BJ (cell line): ENCODE measurements at regions not wholly inside any gene's neighbourhood (a gene's known extent, or its start where the extent isn't known, plus 50 kb on each side); places are given as distances from the start of the nearest gene placed in this dataset.

Source experiments
- CTCF ChIA-PET: fragments of 350-600 bp; formaldehyde crosslinking; extraction: SDS; loops from one replicate; lab custom pipeline; 2021; ENCODE audit warnings: antibody characterized with exemption, inconsistent platforms; lab: Yijun Ruan, JAX
- POLR2A ChIA-PET: fragments of 300-600 bp; sonication (Branson Sonifier 250); formaldehyde crosslinking; extraction: SDS; loops from one replicate; lab custom pipeline; 2021; ENCODE audit warnings: antibody characterized with exemption; lab: Charles Lee
- DNase-seq: peaks from one replicate; pipeline ENCODE4 v3.0.0-alpha.2; 2011; ENCODE audit warnings: low read depth
- H3K27me3 ChIP-seq: 2 replicates; pipeline ENCODE4 v1.6.0; 2011; ENCODE audit warnings: low read length; ENCODE audit not compliant: control insufficient read depth, insufficient read depth
- H3K36me3 ChIP-seq: 2 replicates; pipeline ENCODE4 v1.5.1; 2011; ENCODE audit warnings: low read length; ENCODE audit not compliant: control insufficient read depth, insufficient read depth
- H3K4me3 ChIP-seq: 2 replicates; pipeline ENCODE4 v1.5.1; 2011; ENCODE audit warnings: low read depth, mild to moderate bottlenecking, control low read depth, low read length
- TF ChIP-seq, protein P1 (sequence below): IDR thresholded peaks from 2 replicates; pipeline ENCODE4 v1.5.1; 2011; ENCODE audit warnings: low read depth, mild to moderate bottlenecking, control low read depth, inconsistent platforms, low read length, moderate library complexity; ENCODE audit not compliant: insufficient read depth

DNA sequence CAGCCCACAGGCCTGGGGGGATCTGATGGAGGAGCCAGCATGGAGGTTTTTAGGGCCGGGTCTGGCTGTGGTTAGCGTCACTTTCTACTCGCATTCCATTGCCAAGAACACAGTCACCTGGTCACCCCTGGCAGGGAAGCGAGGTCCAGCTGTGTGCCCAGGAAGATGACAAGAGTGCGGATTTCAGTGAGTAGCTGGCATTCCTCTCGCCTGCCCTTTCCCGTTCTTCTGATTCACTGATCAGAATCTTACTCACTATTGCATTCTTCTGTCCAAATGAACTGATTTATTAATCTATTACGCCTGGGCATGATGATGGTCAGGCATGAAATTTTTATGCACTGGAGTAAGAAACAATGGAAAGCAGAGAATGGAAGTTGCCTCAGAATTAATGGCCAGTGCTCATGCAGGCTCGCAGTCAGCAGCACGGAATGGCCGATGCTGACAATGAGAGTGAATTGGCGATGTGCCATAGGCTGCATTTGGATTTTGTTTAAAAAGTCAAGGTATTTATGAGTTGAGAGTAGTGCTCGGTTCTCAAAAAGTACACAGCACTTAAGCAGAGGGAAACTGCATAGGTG, 76.4 kb upstream of the MGAT5 start:
- CTCF ChIA-PET = interaction anchor here (1.1 kb wide), 1 partner anchor 59 kb away, joined by 3 read pairs; no protein-coding TSS in a partner anchor
- Histone ChIP-seq H3K27me3 (no peaks in the 10 kb centered on the region), H3K4me3 (no peak overlapping the region), H3K36me3 (no peaks in the 10 kb centered on the region)
- DNase-seq = no peak
- POLR2A ChIA-PET = no interaction called here
- TF ChIP-seq, protein P1, sequence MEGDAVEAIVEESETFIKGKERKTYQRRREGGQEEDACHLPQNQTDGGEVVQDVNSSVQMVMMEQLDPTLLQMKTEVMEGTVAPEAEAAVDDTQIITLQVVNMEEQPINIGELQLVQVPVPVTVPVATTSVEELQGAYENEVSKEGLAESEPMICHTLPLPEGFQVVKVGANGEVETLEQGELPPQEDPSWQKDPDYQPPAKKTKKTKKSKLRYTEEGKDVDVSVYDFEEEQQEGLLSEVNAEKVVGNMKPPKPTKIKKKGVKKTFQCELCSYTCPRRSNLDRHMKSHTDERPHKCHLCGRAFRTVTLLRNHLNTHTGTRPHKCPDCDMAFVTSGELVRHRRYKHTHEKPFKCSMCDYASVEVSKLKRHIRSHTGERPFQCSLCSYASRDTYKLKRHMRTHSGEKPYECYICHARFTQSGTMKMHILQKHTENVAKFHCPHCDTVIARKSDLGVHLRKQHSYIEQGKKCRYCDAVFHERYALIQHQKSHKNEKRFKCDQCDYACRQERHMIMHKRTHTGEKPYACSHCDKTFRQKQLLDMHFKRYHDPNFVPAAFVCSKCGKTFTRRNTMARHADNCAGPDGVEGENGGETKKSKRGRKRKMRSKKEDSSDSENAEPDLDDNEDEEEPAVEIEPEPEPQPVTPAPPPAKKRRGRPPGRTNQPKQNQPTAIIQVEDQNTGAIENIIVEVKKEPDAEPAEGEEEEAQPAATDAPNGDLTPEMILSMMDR = no peak

DNA sequence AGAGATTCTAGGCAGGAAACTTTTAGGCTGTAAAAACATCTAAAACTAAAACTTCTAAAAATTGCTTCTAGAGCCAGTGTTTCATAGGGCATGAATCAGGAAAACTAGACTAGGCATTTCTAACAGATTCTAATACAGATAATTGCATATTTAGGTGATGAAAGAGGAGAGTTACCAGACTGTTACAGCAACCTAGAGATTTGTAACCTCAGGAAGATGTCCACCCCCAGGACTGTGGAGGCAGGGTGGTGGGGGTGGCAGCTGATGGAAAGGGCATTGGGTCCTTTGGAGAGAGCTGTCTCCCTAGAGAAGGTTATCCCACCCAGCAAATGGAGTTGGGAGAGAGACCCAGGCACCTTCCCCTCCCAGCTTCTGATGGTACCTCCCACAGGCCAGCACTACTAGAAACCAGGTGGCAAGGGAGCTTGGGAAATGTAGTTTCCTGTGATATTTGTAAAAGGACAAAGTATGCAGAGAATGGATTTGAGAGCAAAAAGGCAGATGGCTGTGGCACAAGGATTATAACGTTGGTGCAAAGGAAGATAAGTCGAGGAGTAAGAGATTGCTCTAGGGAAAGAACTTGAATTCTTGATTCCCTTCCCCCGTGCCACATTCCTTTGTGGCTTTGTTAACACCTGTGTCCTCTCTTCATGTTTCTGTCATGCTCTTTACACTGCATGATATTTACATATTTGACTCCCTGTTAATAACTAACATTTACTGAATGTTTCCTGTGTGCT, 75.6 kb upstream of the MGAT5 start:
- ChIA-PET POLR2A (no interaction called here), CTCF (interaction anchor here (1.1 to 1.4 kb wide), 2 partner anchors 10 to 60 kb away, joined by 3 read pairs; no protein-coding TSS in a partner anchor)
- DNase-seq = no peak
- Histone ChIP-seq H3K36me3 (no peaks in the 10 kb centered on the region), H3K27me3 (no peaks in the 10 kb centered on the region), H3K4me3 (no peak overlapping the region)
- TF ChIP-seq, protein P1 = no peak

DNA sequence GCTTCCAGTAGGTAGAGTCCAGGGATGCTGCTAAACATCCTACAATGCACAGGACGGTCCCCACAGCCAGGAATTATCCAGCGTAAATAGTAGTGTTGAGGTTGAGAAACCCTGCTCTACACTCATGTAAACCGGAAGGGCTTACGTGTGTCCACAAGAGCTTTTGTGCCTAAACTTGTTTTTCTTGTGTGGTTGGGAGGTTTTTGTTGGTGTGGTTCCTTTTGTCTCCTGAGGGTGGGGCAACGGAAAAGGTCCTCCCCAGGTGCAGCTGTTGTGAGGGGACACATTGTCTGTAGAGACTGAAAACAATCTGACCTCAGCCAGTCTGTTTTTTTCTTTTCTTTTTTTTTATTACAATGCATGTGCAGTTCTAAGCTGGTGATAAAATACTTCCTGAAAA, 72.7 kb upstream of the MGAT5 start:
- no peak for DNase-seq
- Histone ChIP-seq H3K4me3 (no peak overlapping the region), H3K36me3 (no peaks in the 10 kb centered on the region), H3K27me3 (no peaks in the 10 kb centered on the region)
- POLR2A ChIA-PET = no interaction called here
- CTCF ChIA-PET = interaction anchor here (1.3 kb wide), 1 partner anchor 11 kb away, joined by 3 read pairs; no protein-coding TSS in a partner anchor
- TF ChIP-seq, protein P1 = no peak

DNA sequence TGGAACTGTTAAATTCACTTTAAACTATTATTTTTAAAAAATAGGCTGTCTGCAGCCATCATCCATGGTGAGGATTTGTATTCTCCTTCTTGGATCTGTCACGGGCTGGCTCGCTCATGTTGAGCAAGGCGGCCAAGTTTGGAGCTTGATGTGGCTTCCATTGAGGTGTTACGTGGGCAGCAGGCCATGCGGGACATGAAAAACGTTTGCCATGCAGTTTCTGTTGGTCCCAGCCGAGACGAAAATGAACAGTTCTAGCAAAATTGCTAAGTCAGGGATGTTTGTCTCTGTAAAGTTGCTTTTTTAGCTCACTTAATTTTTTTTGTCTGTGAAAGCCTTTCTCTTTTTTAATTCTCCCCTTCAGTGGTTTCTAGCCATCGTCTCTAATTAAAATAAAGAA, 70.2 kb upstream of the MGAT5 start:
- ChIA-PET POLR2A (no interaction called here), CTCF (no interaction called here)
- no peak for DNase-seq
- TF ChIP-seq, protein P1 = no peak
- H3K36me3 ChIP-seq = no peaks in the 10 kb centered on the region
- no peak overlapping the region for H3K4me3 ChIP-seq
- no peaks in the 10 kb centered on the region for H3K27me3 ChIP-seq

DNA sequence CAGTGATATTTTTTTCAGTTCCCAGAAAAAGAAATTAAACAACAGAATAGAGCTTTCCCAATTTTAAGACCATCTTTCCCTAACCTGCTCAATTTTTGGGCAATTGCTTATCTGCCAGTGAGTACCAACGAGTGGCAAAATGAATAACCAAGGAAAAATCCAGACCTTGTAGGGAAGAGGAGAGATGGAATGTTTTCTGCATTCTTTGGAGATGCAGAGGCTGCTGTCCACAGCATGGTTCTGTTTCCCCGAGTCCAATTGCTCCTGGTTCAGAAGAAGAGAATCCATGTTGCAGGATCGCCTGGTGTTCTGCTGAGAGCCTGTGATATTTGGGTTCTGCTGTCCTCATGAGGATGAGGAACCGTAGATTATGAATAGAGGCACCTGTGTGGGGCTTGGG, 68.2 kb upstream of the MGAT5 start:
- no peak for DNase-seq
- POLR2A ChIA-PET = no interaction called here
- TF ChIP-seq, protein P1 = no peak
- CTCF ChIA-PET = no interaction called here
- Histone ChIP-seq H3K27me3 (no peaks in the 10 kb centered on the region), H3K4me3 (no peak overlapping the region), H3K36me3 (no peaks in the 10 kb centered on the region)
